ACHN (cell line): ENCODE measurements at regions not wholly inside any gene's neighbourhood (a gene's known extent, or its start where the extent isn't known, plus 50 kb on each side); places are given as distances from the start of the nearest gene placed in this dataset.
A peak's percentile ranks its signal among the peaks of the same experiment; 100 is the strongest.
"Not testable (repeated sequence)": the region's sequence is repeated elsewhere in the genome, so short reads cannot be mapped to it uniquely, and the experiment has no call there.

ENCODE experiments used
- DNase-seq: peaks from one replicate; pipeline ENCODE4 v3.0.0-alpha.2; 2015
- in situ Hi-C: cut with HindIII; loops from 2 replicates; pipeline ENCODE4 v1.10.0; 2017; ENCODE audit warnings: low sequenced_read_pairs, low pct_ligation_motif_present, low pct_unique_long_range_greater_than_20kb

- in situ Hi-C loops: not testable (repeated sequence)
- DNase-seq: peak; percentile 0
Measured at GRCh38 chr9:67066140-67066539, 73.8 kb upstream of the SPATA31A3 start.

DNA sequence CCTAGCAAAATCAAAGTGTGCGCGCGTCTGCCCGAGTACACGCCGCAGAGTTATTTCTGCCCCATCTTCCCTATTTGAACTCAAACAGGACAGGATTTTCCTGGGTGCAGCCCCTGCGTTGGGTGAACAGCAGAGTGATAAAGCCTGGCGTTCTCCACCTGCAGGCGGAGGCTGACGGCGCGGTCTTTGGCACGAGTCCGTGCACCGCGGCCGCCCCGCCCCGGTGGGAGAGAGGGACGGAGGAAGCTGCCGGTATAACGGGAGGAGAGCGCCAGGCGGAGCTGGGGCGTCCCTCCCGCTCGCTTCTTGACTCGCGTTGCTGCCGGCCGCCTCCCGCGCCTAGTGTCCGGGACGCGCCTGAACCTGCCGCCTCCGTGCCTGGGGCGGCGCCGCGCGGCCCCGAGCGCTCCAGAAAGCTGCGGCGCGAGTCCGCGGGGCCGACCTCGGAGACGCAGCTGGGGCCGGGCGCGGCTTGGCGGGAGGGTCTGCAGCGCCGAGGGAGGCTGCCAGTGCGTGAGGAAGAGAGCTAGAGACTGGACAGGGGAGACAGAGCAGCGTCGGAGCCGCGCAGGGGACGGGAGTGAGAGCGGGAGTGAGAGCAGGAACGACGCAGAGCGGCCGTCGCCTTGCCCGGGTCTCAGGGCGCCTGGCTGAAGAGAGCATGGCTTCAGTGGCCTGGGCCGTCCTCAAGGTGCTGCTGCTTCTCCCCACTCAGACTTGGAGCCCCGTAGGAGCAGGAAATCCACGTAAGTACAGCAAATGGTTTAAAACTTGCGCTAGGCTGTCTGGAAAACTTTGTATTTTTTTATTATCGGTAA lies 66.8 kb upstream of the SPATA31A3 start:
- in situ Hi-C loops: not testable (repeated sequence)
- DNase-seq: peak; percentile 57
